ENCODE measurements at regions not wholly inside any gene's neighbourhood (a gene's known extent, or its start where the extent isn't known, plus 50 kb on each side); places are given as distances from the start of the nearest gene placed in this dataset.

DNA sequence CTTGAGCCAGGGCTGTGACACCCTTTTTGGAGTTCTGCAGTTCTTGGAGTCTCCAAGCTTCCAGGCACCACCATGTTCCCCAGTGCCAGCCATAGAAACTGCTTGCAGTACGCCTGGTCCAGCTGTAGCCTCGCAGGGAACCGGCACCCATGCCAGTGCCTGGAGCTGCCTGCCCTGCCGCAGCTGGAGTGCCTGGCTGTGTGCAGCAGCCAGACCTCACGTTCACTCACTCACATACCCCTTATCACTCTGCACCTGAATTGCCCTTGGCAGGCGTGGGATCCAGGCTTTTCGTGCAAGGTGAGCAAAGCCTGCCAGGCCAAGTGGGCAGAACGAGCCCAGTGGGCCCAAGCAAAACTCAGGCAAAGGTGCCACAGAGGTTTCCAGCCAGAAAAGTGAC is 77.8 kb upstream of the SHB start:
- TF ChIP-seq POLR2A (IDR thresholded peaks at IDR 0.05; ENCODE audit: low read depth) (no peak), CTCF (IDR thresholded peaks at IDR 0.05) (no peak)
